AG09319 (cell line): ENCODE measurements at regions not wholly inside any gene's neighbourhood (a gene's known extent, or its start where the extent isn't known, plus 50 kb on each side); places are given as distances from the start of the nearest gene placed in this dataset.

Experiments
- DNase-seq: peaks from one replicate; pipeline ENCODE4 v3.0.0-alpha.2; 2010; ENCODE audit warnings: low read depth; ENCODE audit errors: extremely low read depth
- TF ChIP-seq, protein P1 (sequence below): IDR thresholded peaks from 2 replicates; pipeline ENCODE4 v1.5.1; 2011; ENCODE audit warnings: low read depth, mild to moderate bottlenecking, inconsistent platforms, low read length, moderate library complexity

DNA sequence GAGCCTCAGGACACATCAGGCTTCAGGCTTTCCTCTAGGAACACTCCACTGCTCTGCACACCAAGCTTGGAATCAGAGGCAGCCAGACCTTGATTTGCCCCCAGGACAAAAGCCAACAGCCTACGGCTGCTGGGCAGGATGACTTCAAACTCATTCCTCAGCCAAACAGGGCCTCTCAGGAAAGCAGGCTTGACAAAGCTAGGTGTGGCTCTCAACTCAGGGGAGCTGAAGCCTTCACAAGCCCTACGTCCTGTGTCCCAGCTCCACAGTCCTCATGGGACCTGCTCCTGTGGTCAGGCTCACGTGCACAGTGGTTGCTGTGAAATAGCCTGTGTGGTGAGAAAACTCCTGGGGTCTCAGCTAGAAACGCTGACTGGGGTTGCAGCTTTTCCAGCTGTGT, 398.9 kb upstream of the ZNF507 start:
- no peak for DNase-seq
- TF ChIP-seq, protein P1, sequence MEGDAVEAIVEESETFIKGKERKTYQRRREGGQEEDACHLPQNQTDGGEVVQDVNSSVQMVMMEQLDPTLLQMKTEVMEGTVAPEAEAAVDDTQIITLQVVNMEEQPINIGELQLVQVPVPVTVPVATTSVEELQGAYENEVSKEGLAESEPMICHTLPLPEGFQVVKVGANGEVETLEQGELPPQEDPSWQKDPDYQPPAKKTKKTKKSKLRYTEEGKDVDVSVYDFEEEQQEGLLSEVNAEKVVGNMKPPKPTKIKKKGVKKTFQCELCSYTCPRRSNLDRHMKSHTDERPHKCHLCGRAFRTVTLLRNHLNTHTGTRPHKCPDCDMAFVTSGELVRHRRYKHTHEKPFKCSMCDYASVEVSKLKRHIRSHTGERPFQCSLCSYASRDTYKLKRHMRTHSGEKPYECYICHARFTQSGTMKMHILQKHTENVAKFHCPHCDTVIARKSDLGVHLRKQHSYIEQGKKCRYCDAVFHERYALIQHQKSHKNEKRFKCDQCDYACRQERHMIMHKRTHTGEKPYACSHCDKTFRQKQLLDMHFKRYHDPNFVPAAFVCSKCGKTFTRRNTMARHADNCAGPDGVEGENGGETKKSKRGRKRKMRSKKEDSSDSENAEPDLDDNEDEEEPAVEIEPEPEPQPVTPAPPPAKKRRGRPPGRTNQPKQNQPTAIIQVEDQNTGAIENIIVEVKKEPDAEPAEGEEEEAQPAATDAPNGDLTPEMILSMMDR: no peak

DNA sequence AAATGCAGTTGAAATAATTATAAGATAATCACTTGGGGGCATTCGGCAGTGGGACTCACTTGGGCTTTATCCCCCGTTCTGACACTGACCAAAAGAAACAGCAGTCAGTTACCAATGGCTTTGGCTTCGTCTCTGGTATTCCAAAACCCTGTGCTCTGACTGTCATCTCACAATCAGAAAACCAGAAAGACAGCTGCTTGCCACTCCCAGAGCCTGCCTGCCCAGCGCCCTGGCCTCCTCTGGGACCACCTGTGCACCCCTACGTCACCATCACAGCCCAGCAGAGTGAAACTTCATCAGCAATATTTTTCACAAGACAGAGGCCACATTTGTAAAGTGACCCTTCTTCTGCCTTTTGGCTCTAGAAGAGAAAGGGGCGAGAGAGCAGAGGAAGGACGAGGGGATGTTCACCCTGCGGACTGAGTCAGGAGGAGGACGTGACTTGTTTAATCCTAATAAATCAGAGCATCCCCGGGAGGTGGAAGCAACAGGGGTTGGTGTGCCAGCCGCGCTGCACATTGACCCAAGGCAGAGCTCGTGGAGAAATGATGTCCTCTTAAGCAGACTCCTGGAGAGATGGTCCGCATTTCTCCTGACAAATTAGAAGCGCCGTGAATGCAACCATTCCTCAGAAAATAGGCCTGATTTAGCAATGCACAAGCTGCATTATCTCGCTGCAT, 397.8 kb upstream of the ZNF507 start:
- TF ChIP-seq, protein P1: no peak
- no peak for DNase-seq

DNA sequence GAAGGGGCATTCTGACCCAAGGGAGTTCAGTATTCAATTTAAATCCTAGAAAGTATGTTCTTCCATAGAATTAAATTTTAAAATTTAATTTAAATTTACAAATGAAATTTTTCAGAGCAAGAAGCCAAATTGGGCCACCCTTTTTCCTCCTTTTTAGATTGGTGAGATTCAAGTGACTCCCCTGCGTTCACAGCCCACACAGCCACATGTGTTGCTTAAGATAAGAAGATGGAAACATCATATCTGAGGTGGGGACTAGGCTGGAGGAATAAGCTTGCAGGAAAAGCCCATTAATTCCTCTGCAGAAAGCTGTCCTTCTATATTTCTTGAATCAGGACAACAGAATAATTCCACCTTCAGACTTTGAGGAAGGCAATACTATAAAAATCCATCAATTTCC, 392.7 kb upstream of the ZNF507 start:
- TF ChIP-seq, protein P1: no peak
- no peak for DNase-seq

DNA sequence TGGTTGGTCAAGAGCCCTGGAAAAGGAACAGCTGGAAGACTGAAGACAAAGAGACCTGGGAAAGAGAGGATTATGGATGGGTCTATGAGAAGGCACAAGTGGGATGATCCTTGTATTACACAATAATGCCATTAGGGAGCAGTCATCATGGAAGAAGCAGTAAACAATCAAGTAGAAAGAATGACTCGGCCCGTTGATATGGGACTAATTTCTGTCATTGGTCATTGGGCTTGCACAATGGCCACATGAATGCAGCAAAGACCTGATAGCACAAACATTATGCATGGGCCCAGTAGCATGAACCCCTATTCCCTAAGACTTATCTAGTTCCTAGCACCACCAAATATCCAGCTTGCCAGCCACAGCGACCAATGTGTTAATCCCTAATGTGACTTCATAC, 390.3 kb upstream of the ZNF507 start:
- no peak for DNase-seq
- TF ChIP-seq, protein P1: no peak

DNA sequence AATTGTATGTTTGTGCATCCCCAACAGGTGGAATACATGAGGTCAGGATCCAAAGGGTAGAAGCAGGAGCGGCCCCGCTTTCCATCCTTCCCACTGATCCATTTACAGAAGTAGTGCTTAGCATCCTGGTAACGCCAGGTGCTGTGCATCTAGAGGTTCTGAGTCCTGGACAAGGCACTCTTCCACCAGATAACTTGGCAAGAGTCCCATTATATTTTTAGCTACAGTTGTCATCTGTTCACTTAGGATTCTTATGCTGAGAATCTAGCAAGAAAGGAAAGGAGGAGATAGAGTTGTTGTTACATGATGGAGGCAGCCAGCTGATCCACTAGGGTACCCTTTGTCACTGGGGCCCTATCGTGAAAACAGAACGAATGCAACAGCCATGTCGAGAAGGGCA, 389.5 kb upstream of the ZNF507 start:
- no peak for DNase-seq
- TF ChIP-seq, protein P1: no peak

DNA sequence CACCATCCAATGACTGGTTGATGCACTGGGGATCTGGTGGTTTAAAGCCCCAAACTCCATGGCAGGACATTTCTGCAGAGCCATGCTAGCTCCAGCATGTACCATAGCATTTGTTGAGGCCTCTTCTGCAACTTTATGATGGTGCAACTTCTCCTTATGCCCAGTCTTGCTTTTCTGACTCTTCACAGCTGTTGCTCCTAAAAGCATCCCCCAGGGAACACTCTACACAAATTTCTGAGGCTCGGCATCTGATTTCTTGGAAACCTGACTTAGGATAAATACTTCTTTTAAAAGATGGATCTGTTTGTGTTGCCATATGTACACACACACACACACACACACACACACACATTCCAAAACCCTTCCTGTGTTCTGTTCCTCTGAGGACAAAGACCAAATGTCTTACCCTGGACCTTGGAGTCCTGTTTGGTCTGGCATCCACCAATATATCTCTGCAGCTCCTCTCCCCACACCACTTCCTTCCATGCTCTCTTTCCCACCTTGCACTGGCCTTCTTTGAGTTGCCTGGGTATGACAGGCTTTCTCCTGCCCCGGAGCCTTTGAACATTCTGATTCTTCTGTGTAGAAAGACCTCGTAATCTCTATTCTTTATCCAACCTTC, 388.5 kb upstream of the ZNF507 start:
- no peak for DNase-seq
- TF ChIP-seq, protein P1: no peak

DNA sequence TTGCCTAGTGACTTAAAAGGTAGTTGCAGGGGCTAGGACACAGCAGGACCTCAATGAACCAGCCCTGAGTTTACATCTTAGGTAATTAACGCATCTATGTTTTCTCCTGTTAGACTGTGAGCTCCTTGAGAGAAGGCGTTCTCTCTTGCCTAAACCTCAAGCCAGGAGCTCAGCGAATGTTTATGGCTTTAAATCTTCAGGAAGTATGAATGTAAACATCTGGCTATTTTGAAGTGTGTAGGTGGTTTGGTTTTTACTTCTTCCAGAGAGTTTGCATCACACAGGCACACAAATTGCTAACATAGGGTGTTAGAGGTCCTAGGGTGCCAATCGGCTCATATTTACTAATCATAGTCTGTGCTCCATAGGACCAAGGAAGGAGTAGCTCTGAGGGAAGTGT, 387.7 kb upstream of the ZNF507 start:
- TF ChIP-seq, protein P1: no peak
- no peak for DNase-seq
